Retinal pigment epithelial cell (primary cell): ENCODE measurements at regions not wholly inside any gene's neighbourhood (a gene's known extent, or its start where the extent isn't known, plus 50 kb on each side); places are given as distances from the start of the nearest gene placed in this dataset.

Experiments
- DNase-seq: peaks from one replicate; pipeline ENCODE4 v3.0.0-alpha.2; 2010; ENCODE audit warnings: low read depth
- H3K4me3 ChIP-seq: 2 replicates; pipeline ENCODE4 v1.5.1; 2011; ENCODE audit warnings: mild to moderate bottlenecking, low read length, control low read depth, moderate library complexity
- CTCF ChIP-seq: conservative IDR thresholded peaks from 2 replicates; pipeline ENCODE4 v1.5.1; 2011; ENCODE audit warnings: low read depth, low read length, control low read depth, inconsistent platforms

GRCh38 chr13:79735228-79735627, 254.3 kb downstream of the NDFIP2 start:
- no peak overlapping the region for H3K4me3 ChIP-seq
- no peak for TF ChIP-seq CTCF
- DNase-seq = no peak

GRCh38 chr13:79727086-79727485, 246.1 kb downstream of the NDFIP2 start:
- DNase-seq = no peak
- no peak overlapping the region for H3K4me3 ChIP-seq
- no peak for TF ChIP-seq CTCF

- no peak for DNase-seq
- H3K4me3 ChIP-seq = no peak overlapping the region
- no peak for TF ChIP-seq CTCF
These were observed 244.9 kb downstream of the NDFIP2 start for GRCh38 chr13:79725841-79726240.

- TF ChIP-seq CTCF = no peak
- H3K4me3 ChIP-seq = no peak overlapping the region
- peak; percentile 82 for DNase-seq
These were observed 243.6 kb downstream of the NDFIP2 start for GRCh38 chr13:79724348-79725103.

GRCh38 chr13:79723519-79724024, 242.6 kb downstream of the NDFIP2 start:
- no peak for TF ChIP-seq CTCF
- no peak overlapping the region for H3K4me3 ChIP-seq
- no peak for DNase-seq

- no peak for TF ChIP-seq CTCF
- no peak for DNase-seq
- no peak overlapping the region for H3K4me3 ChIP-seq
These were observed 242.0 kb downstream of the NDFIP2 start for GRCh38 chr13:79722885-79723445.

GRCh38 chr13:79716191-79716590, 235.2 kb downstream of the NDFIP2 start:
- no peak overlapping the region for H3K4me3 ChIP-seq
- DNase-seq = no peak
- TF ChIP-seq CTCF = no peak
